Erythroblast (primary cell): ENCODE measurements at regions not wholly inside any gene's neighbourhood (a gene's known extent, or its start where the extent isn't known, plus 50 kb on each side); places are given as distances from the start of the nearest gene placed in this dataset.

ENCODE experiments used
- GATA1 ChIP-seq: IDR thresholded peaks from 2 replicates; pipeline ENCODE4 v1.6.1; 2011; ENCODE audit warnings: low read depth, mild to moderate bottlenecking, control low read depth, low read length, moderate library complexity
- POLR2A ChIP-seq: IDR thresholded peaks from 2 replicates; pipeline ENCODE4 v1.6.1; 2011; ENCODE audit warnings: mild to moderate bottlenecking, low read length

DNA sequence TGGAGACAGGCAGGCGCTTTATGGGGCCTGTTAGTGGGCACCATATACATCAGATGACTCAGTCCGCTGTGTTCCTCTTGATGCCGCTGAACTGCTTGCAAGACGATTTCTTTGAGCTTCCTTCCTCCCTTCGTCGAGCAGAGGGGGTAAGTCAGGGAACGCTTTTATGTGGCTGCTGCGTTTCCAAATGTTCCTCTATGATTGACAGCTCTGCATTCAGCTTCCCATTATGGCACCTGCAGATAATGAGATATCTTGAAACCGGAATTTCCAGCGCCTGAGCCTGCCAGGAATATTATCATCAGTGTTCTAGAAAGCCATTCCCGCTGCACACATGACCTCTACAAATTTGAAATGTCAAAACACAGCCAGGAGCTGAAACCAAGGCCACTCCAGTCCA is 257.0 kb downstream of the TSHZ3 start:
- TF ChIP-seq POLR2A, result no peak
- no peak for TF ChIP-seq GATA1
